Duodenal mucosa (tissue), 2 donors: ENCODE measurements at regions not wholly inside any gene's neighbourhood (a gene's known extent, or its start where the extent isn't known, plus 50 kb on each side); places are given as distances from the start of the nearest gene placed in this dataset.

Experiments used
- H3K27ac ChIP-seq: one replicate; pipeline ENCODE4 v1.7.0; 2013; ENCODE audit warnings: low read depth, low read length
- H3K27me3 ChIP-seq, 2 donors: one replicate each; pipeline ENCODE4 v1.7.0; 2013; ENCODE audit warnings: low read length in 2 of 2, control low read depth in 1 of 2; ENCODE audit not compliant: insufficient read depth in 2 of 2, control insufficient read depth in 1 of 2
- H3K36me3 ChIP-seq, 2 donors: one replicate each; pipeline ENCODE4 v1.7.0; 2013; ENCODE audit warnings: low read length in 2 of 2, control low read depth in 1 of 2; ENCODE audit not compliant: insufficient read depth in 2 of 2, control insufficient read depth in 1 of 2
- H3K4me1 ChIP-seq, 2 donors: one replicate each; pipeline ENCODE4 v1.7.0; 2013; ENCODE audit warnings: low read length in 2 of 2, control low read depth in 1 of 2; ENCODE audit not compliant: insufficient read depth in 2 of 2, control insufficient read depth in 1 of 2
- H3K4me3 ChIP-seq, 2 donors: one replicate each; pipeline ENCODE4 v1.7.0; 2013; ENCODE audit warnings: low read length in 2 of 2, low read depth in 1 of 2
- H3K9ac ChIP-seq, 2 donors: one replicate each; pipeline ENCODE4 v1.7.0; 2013; ENCODE audit warnings: low read length in 2 of 2, low read depth in 1 of 2
- H3K9me3 ChIP-seq, 2 donors: one replicate each; pipeline ENCODE4 v1.7.0; 2013; ENCODE audit warnings: low read length in 2 of 2, control low read depth in 1 of 2; ENCODE audit not compliant: control insufficient read depth in 1 of 2

DNA sequence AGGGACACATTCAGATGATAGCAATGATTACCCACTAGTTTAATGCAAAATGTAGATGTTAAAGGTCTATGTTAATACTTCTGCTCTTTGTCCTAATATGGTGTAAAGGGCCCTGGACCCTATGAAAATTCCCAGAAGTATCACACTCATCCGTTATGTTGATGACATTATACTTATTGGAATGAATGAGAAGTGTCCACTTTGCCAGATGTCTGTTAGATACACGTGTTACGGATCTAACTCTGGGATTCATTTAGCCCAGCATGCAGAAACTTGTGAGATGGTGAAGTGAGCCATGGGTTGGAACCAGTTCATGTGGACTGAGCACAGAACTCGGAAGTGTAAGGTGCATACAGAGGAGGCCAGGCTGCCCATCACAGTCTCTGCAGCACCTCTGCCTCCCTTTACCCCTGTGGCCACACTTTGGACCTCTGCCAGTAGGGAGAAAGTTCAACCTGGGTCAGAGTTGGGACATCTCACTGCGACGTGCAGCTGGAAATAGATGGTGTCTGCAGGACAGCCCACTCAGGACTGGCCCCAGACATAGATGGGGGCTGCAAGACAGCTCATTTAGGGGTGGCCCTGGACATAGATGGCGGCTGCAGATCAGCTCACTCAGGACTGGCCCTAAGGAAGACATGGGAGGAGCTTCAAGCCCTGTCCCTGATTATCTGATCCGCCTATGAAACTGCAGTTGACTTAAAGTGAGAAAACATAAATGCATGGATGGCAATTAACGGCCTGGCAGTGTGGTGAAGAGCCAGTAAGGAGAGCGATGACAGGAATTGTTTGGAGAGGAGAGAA lies 71.2 kb upstream of the THBS2 start:
- Histone ChIP-seq H3K9ac (no peak overlapping the region), H3K27me3 (no peaks in the 10 kb centered on the region), H3K27ac (no peak overlapping the region), H3K9me3 (no peaks in the 10 kb centered on the region), H3K36me3 (no peaks in the 10 kb centered on the region), H3K4me3 (no peak overlapping the region), H3K4me1 (no peaks in the 10 kb centered on the region)

DNA sequence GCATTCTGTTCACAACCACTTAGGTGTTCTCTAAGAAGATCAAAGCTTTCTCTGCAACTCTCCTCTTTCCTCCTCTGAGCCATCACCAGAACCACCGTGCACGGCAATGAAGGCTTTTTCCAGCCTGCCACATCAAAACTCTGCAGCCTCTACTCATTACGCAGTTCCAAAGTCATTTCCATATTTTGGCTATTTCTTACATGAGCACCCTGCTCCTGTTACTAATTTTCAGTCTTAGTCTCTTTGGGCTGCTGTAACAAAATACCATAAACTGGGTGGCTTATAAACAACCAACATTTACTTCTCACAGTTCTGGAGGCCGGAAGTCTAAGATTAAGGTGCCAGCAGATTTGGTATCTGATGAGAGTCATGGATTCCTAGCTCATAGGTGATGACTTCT lies 70.4 kb upstream of the THBS2 start:
- H3K4me1 ChIP-seq = no peaks in the 10 kb centered on the region
- no peak overlapping the region for H3K9ac ChIP-seq
- no peaks in the 10 kb centered on the region for H3K9me3 ChIP-seq
- no peaks in the 10 kb centered on the region for H3K36me3 ChIP-seq
- H3K27ac ChIP-seq = no peak overlapping the region
- no peaks in the 10 kb centered on the region for H3K27me3 ChIP-seq
- H3K4me3 ChIP-seq = no peak overlapping the region

DNA sequence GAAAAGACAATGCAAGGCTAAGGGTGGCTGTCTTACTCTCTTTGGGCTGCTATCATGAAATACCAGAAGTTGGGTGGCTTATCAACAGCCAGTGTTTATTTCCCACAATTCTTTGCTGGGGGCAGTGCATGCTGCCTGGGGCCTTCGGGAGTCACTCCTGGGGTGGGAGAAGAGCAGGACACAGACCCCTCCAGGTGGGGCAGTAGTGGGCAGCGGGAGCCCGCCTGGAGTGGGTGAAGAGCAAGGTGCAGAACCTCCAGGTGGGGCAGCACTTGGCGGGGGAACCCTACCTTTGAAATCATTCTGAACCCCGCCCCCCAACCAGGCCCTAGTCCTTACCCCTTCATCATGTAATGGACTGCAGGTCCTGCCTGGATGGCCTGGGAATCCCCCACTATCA lies 69.6 kb upstream of the THBS2 start:
- no peaks in the 10 kb centered on the region for H3K27me3 ChIP-seq
- H3K4me1 ChIP-seq = no peaks in the 10 kb centered on the region
- H3K4me3 ChIP-seq = no peak overlapping the region
- no peaks in the 10 kb centered on the region for H3K9me3 ChIP-seq
- H3K36me3 ChIP-seq = no peaks in the 10 kb centered on the region
- H3K9ac ChIP-seq = no peak overlapping the region
- H3K27ac ChIP-seq = no peak overlapping the region

DNA sequence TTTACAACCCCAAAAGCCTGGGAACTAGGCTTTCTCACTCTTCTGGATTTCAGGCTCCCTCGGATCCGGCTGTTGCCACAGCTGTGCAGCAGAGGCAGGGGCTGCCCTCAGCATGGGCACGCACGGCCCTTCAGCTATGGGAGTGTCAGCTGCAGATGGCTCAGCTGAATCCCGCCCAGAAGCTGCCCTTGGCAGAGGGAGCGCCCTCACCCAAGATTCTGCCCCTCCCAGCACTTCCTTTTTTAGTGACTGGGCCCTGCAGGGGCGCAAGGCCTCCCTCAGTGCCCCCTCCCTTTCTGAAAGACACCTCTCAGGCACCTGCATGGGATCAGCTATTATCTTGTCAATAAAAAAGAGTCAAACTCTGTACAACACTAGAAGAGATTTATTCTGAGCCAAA lies 67.9 kb upstream of the THBS2 start:
- Histone ChIP-seq H3K36me3 (no peaks in the 10 kb centered on the region), H3K4me1 (no peaks in the 10 kb centered on the region), H3K27me3 (no peaks in the 10 kb centered on the region), H3K27ac (no peak overlapping the region), H3K9me3 (no peaks in the 10 kb centered on the region), H3K4me3 (no peak overlapping the region), H3K9ac (no peak overlapping the region)

DNA sequence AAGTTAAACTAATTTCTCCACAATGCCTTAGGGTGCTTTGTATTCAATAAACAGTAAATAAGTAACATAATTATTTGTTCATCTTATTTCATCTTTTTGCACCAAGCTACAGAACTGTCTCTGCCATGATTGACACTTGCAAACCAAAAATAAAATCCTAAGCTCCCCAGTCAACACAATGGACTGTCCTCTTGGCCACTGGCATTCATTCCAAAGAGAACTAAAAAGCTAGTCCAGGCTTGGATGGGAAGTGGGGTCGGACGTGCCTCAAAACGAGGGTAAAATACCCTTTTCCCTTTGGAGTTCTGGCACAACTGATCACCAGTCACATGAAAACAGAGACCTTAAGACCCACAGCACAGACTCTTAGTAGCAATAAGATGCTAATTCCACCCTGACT lies 66.4 kb upstream of the THBS2 start:
- no peak overlapping the region for H3K27ac ChIP-seq
- no peaks in the 10 kb centered on the region for H3K36me3 ChIP-seq
- H3K9ac ChIP-seq = no peak overlapping the region
- no peaks in the 10 kb centered on the region for H3K9me3 ChIP-seq
- H3K27me3 ChIP-seq = no peaks in the 10 kb centered on the region
- H3K4me1 ChIP-seq = no peaks in the 10 kb centered on the region
- H3K4me3 ChIP-seq = no peak overlapping the region

DNA sequence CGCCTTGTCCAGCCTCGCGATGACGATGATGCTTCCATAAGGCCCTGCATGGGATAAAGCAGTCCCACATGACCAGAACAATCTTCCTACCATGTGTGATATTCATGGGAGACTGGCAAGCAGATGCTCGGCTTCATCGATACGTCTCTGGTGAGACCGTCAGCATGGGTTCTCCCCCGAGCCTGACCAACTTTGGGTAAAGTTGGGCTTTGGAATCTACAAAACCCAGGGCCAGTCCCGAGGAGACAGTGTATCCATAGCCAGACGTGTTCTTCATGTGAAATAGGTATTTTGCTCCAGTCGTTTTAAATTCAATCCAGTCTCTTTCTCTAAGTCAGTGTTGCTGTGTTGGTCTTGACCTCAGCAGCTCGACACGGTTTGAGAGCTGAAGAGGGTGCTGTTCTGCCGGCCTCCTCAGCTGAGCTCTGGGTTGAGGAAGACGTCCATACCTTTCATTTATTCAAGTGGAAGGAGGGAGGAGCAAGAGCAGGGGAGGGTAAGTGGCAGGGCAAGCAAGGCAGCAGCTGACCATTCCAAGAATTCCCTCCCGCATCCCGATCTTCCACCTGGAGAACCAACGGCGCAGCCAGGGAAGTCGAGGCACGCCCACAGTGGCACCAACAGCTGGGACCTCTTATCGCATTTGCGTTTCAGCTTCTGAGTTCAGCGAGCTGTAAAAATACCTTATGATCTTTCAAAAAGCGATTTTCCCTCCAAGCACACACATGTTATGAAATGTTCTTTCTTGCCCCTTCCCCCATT lies 64.0 kb upstream of the THBS2 start:
- Histone ChIP-seq H3K9ac (no peak overlapping the region), H3K36me3 (no peaks in the 10 kb centered on the region), H3K27ac (no peak overlapping the region), H3K4me3 (no peak overlapping the region), H3K27me3 (no peaks in the 10 kb centered on the region), H3K9me3 (no peaks in the 10 kb centered on the region), H3K4me1 (no peaks in the 10 kb centered on the region)

DNA sequence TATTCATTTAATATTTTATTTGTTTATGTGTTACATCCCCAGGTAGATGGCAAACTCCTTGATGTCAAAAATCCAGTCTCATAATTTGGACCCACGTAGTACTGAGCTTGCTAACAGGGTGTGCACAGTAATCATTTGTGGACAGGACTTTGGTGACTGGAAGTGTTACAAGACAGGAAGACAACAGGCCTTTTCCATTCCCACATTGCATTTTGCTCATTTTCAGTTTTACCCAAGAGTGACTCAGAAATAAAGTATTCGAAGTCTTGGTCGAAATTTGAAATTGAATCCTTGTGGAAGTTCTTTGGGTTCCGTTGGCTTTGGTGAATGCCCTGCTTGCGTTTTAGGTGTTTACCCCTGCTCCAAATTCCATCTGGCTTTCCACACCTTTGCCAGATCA lies 63.0 kb upstream of the THBS2 start:
- Histone ChIP-seq H3K27ac (no peak overlapping the region), H3K4me3 (no peak overlapping the region), H3K27me3 (no peaks in the 10 kb centered on the region), H3K4me1 (no peaks in the 10 kb centered on the region), H3K36me3 (no peaks in the 10 kb centered on the region), H3K9me3 (no peaks in the 10 kb centered on the region), H3K9ac (no peak overlapping the region)

DNA sequence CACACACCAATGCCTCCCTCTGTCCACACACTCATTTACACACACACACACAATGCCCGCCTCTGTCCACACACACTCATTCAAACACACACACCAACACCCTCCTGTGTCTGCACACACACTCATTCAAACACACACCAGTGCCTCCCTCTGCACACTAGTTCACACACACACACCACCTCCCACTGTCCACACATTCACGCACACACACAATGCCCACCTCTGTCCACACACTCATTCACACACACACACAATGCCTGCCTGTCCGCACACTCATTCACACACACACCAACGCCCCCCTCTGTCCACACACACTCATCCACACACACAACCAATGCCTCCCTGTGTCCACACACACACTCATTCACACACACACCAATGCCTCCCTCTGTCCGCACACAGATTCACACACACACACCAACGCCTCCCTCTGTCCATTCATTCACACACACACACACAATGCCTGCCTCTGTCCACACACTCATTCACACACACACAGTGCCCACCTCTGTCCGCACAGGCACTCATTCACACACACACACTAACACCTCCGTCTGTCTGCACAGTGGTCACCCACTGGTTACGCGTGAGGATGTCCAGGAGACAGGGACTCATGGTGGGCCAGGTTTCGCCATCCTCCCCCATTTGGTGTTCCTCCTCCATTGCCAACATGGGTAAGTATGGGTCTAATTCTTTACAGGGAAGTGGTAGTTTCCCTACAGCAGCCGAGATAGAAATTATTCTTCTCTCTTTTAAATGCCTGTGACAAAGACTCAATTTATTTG lies 62.4 kb upstream of the THBS2 start:
- Histone ChIP-seq H3K36me3 (no peaks in the 10 kb centered on the region), H3K4me1 (no peaks in the 10 kb centered on the region), H3K27ac (no peak overlapping the region), H3K9me3 (no peaks in the 10 kb centered on the region), H3K4me3 (no peak overlapping the region), H3K9ac (no peak overlapping the region), H3K27me3 (no peaks in the 10 kb centered on the region)

DNA sequence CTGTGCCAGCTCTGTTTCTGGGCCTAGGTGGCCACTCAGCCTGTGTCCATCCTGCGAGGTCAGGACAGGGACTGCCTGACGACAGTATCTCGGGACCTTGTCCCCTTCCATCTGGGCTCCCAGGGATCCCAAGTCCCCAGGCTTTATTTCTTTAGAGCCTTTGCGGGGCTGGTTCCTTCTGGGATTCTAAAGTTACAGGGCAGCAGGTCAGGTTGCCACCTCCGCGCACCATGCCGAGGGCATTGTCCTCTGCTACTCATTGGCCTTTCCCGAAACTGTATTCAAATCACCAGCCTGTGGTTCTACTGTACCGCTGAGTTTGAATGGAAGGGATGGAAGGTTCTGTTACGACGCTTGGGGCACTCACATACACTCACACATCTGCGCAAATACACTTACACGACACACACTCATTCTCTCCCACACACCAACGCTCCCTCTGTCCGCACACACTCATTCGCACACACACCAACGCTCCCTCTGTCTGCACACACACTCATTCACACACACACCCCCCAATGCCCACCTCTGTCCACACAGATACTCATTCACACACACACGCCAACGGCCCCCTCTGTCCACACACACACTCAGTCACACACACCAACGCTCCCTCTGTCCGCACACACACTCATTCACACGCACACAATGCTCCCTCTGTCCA lies 59.8 kb upstream of the THBS2 start:
- no peak overlapping the region for H3K9ac ChIP-seq
- H3K36me3 ChIP-seq = no peaks in the 10 kb centered on the region
- H3K9me3 ChIP-seq = no peaks in the 10 kb centered on the region
- H3K27me3 ChIP-seq = no peaks in the 10 kb centered on the region
- H3K4me1 ChIP-seq = no peaks in the 10 kb centered on the region
- no peak overlapping the region for H3K4me3 ChIP-seq
- H3K27ac ChIP-seq = no peak overlapping the region
